WTC11 (cell line): ENCODE measurements at regions not wholly inside any gene's neighbourhood (a gene's known extent, or its start where the extent isn't known, plus 50 kb on each side); places are given as distances from the start of the nearest gene placed in this dataset.

Experiments
- ATF2 ChIP-seq: sonication (generic); formaldehyde crosslinking; IDR thresholded peaks from 2 replicates; pipeline ENCODE4 v1.8.1; 2022; ENCODE audit warnings: low read depth, missing genetic modification reagents, borderline replicate concordance
- ATF3 ChIP-seq: sonication (generic); formaldehyde crosslinking; conservative IDR thresholded peaks from 2 replicates; pipeline ENCODE4 v1.8.1; 2022; ENCODE audit warnings: mild to moderate bottlenecking, missing genetic modification reagents
- HMGA2 ChIP-seq: fragments of 250-450 bp; sonication (Bioruptor Pico); IDR thresholded peaks from 2 replicates; pipeline ENCODE4 v1.4.0; 2021; ENCODE audit warnings: mild to moderate bottlenecking, moderate library complexity
- MLX ChIP-seq: sonication (generic); formaldehyde crosslinking; IDR thresholded peaks from 2 replicates; pipeline ENCODE4 v1.8.1; 2023; ENCODE audit warnings: mild to moderate bottlenecking, missing genetic modification reagents, moderate library complexity
- NFE2L1 ChIP-seq: sonication (generic); formaldehyde crosslinking; IDR thresholded peaks from 2 replicates; pipeline ENCODE4 v1.8.1; 2023; ENCODE audit warnings: missing genetic modification reagents
- SP1 ChIP-seq: sonication (generic); formaldehyde crosslinking; conservative IDR thresholded peaks from 2 replicates; pipeline ENCODE4 v1.8.1; 2022; ENCODE audit warnings: missing genetic modification reagents
- ZNF138 ChIP-seq: sonication (generic); formaldehyde crosslinking; conservative IDR thresholded peaks from 2 replicates; pipeline ENCODE4 v1.8.1; 2022; ENCODE audit warnings: mild to moderate bottlenecking, moderate library complexity, missing genetic modification reagents
- ZNF396 ChIP-seq: fragments of 250-450 bp; sonication (Bioruptor Pico); IDR thresholded peaks from 2 replicates; pipeline ENCODE4 v1.8.0; 2021; ENCODE audit warnings: mild to moderate bottlenecking, moderate library complexity, borderline replicate concordance
- TF ChIP-seq, protein P1 (sequence below): fragments of 200-600 bp; IDR thresholded peaks from 2 replicates; pipeline ENCODE4 v1.8.0; 2022; ENCODE audit warnings: antibody characterized with exemption
- TF ChIP-seq, protein P2 (sequence below): fragments of 250-450 bp; sonication (Bioruptor Pico); IDR thresholded peaks from 2 replicates; pipeline ENCODE4 v1.9.0; 2021; ENCODE audit warnings: mild to moderate bottlenecking
- TF ChIP-seq, protein P3 (sequence below): sonication (generic); formaldehyde crosslinking; IDR thresholded peaks from 2 replicates; pipeline ENCODE4 v1.8.1; 2022; ENCODE audit warnings: mild to moderate bottlenecking, moderate library complexity, missing genetic modification reagents
- TF ChIP-seq, protein P4 (sequence below): sonication (generic); formaldehyde crosslinking; IDR thresholded peaks from 2 replicates; pipeline ENCODE4 v1.8.0; 2023; ENCODE audit warnings: mild to moderate bottlenecking, missing genetic modification reagents
- TF ChIP-seq, protein P5 (sequence below): fragments of 250-450 bp; sonication (Bioruptor Pico); IDR thresholded peaks from 2 replicates; pipeline ENCODE4 v1.9.0; 2021; ENCODE audit warnings: moderate library complexity, mild to moderate bottlenecking, inconsistent platforms, borderline replicate concordance
- TF ChIP-seq, protein P6 (sequence below): sonication (generic); formaldehyde crosslinking; IDR thresholded peaks from 2 replicates; pipeline ENCODE4 v1.8.0; 2022; ENCODE audit warnings: mild to moderate bottlenecking, missing genetic modification reagents

GRCh38 chr9:134258332-134258731 is 67.9 kb upstream of the RXRA start:
- TF ChIP-seq, protein P1, sequence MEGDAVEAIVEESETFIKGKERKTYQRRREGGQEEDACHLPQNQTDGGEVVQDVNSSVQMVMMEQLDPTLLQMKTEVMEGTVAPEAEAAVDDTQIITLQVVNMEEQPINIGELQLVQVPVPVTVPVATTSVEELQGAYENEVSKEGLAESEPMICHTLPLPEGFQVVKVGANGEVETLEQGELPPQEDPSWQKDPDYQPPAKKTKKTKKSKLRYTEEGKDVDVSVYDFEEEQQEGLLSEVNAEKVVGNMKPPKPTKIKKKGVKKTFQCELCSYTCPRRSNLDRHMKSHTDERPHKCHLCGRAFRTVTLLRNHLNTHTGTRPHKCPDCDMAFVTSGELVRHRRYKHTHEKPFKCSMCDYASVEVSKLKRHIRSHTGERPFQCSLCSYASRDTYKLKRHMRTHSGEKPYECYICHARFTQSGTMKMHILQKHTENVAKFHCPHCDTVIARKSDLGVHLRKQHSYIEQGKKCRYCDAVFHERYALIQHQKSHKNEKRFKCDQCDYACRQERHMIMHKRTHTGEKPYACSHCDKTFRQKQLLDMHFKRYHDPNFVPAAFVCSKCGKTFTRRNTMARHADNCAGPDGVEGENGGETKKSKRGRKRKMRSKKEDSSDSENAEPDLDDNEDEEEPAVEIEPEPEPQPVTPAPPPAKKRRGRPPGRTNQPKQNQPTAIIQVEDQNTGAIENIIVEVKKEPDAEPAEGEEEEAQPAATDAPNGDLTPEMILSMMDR: no peak
- TF ChIP-seq ATF2 (CRISPR knock-in tag) (no peak), ATF3 (CRISPR knock-in tag) (no peak), SP1 (CRISPR knock-in tag) (no peak), ZNF138 (no peak), HMGA2 (no peak), MLX (CRISPR knock-in tag) (no peak), ZNF396 (no peak), NFE2L1 (CRISPR knock-in tag) (no peak)
- TF ChIP-seq, protein P2, sequence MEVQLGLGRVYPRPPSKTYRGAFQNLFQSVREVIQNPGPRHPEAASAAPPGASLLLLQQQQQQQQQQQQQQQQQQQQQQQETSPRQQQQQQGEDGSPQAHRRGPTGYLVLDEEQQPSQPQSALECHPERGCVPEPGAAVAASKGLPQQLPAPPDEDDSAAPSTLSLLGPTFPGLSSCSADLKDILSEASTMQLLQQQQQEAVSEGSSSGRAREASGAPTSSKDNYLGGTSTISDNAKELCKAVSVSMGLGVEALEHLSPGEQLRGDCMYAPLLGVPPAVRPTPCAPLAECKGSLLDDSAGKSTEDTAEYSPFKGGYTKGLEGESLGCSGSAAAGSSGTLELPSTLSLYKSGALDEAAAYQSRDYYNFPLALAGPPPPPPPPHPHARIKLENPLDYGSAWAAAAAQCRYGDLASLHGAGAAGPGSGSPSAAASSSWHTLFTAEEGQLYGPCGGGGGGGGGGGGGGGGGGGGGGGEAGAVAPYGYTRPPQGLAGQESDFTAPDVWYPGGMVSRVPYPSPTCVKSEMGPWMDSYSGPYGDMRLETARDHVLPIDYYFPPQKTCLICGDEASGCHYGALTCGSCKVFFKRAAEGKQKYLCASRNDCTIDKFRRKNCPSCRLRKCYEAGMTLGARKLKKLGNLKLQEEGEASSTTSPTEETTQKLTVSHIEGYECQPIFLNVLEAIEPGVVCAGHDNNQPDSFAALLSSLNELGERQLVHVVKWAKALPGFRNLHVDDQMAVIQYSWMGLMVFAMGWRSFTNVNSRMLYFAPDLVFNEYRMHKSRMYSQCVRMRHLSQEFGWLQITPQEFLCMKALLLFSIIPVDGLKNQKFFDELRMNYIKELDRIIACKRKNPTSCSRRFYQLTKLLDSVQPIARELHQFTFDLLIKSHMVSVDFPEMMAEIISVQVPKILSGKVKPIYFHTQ (CRISPR knock-in tag): no peak
- TF ChIP-seq, protein P3, sequence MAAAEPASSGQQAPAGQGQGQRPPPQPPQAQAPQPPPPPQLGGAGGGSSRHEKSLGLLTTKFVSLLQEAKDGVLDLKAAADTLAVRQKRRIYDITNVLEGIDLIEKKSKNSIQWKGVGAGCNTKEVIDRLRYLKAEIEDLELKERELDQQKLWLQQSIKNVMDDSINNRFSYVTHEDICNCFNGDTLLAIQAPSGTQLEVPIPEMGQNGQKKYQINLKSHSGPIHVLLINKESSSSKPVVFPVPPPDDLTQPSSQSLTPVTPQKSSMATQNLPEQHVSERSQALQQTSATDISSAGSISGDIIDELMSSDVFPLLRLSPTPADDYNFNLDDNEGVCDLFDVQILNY (CRISPR knock-in tag): no peak
- TF ChIP-seq, protein P4, sequence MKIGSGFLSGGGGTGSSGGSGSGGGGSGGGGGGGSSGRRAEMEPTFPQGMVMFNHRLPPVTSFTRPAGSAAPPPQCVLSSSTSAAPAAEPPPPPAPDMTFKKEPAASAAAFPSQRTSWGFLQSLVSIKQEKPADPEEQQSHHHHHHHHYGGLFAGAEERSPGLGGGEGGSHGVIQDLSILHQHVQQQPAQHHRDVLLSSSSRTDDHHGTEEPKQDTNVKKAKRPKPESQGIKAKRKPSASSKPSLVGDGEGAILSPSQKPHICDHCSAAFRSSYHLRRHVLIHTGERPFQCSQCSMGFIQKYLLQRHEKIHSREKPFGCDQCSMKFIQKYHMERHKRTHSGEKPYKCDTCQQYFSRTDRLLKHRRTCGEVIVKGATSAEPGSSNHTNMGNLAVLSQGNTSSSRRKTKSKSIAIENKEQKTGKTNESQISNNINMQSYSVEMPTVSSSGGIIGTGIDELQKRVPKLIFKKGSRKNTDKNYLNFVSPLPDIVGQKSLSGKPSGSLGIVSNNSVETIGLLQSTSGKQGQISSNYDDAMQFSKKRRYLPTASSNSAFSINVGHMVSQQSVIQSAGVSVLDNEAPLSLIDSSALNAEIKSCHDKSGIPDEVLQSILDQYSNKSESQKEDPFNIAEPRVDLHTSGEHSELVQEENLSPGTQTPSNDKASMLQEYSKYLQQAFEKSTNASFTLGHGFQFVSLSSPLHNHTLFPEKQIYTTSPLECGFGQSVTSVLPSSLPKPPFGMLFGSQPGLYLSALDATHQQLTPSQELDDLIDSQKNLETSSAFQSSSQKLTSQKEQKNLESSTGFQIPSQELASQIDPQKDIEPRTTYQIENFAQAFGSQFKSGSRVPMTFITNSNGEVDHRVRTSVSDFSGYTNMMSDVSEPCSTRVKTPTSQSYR (CRISPR knock-in tag): no peak
- TF ChIP-seq, protein P5, sequence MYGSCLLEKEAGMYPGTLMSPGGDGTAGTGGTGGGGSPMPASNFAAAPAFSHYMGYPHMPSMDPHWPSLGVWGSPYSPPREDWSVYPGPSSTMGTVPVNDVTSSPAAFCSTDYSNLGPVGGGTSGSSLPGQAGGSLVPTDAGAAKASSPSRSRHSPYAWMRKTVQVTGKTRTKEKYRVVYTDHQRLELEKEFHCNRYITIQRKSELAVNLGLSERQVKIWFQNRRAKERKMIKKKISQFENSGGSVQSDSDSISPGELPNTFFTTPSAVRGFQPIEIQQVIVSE: no peak
- TF ChIP-seq, protein P6, sequence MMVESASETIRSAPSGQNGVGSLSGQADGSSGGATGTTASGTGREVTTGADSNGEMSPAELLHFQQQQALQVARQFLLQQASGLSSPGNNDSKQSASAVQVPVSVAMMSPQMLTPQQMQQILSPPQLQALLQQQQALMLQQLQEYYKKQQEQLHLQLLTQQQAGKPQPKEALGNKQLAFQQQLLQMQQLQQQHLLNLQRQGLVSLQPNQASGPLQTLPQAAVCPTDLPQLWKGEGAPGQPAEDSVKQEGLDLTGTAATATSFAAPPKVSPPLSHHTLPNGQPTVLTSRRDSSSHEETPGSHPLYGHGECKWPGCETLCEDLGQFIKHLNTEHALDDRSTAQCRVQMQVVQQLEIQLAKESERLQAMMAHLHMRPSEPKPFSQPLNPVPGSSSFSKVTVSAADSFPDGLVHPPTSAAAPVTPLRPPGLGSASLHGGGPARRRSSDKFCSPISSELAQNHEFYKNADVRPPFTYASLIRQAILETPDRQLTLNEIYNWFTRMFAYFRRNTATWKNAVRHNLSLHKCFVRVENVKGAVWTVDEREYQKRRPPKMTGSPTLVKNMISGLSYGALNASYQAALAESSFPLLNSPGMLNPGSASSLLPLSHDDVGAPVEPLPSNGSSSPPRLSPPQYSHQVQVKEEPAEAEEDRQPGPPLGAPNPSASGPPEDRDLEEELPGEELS (CRISPR knock-in tag): no peak
